GM18511 (cell line): ENCODE measurements at regions not wholly inside any gene's neighbourhood (a gene's known extent, or its start where the extent isn't known, plus 50 kb on each side); places are given as distances from the start of the nearest gene placed in this dataset.

ENCODE experiments used
- ATAC-seq: cut with Tn5 transposase; IDR thresholded peaks from one replicate; pipeline ENCODE4 v1.9.1; 2021; ENCODE audit warnings: mild to moderate bottlenecking, moderate library complexity; ENCODE audit not compliant: unreplicated experiment

DNA sequence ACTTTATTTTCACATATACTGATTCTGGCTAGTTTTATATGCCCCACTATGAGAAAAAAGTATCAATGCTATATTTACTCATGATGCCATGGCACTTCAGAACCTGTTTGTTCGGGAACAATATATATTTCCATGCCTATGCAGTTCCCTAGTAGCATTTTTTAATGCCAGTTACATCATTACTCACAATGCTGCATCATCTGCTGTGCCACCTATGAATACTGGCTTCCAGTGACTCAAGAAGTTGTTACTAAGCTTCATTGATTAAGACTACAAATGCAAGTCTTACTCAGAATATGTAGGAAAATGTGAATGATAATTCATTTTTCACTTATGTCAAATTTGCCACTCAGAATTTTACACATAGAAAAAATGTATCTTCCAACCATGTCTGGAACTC is 97.9 kb downstream of the MAFB start:
- no peak for ATAC-seq

DNA sequence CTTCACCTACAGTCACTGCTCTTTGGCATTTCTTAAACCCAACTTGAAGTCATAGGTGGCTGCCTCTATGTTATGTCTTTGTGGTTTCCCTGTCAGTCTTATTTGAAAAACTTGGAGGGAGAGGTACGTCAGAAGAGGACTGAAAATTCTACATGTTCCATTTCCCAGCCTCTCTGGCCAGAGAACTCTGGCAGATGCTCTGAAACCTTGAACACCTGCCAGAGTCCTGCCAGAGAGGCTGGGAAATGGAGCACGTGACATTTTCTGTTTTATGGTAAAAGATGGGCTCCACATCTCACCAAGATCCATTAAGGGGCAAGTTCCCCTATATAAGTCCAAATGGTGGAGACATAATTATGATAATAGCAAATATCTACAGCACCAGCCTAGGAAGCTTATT is 99.5 kb downstream of the MAFB start:
- ATAC-seq: no peak

DNA sequence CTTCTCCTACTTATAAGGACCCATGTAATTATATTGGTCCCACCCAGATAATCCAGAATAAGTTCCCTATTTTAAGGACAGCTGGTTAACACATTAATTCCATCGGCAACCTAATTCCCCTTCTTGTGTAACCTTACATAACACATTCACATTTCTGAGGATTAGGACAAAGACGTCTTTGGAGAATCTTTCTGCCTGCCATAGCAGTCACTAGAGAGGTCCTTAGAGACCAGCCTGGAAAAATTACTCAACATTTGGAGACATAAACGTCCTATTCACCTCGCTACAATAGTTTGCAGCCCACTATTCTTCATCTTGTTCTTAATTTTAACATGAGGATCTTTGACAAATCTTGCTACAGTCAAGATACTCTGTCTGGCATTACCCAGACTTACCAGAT is 100.1 kb downstream of the MAFB start:
- ATAC-seq: no peak

DNA sequence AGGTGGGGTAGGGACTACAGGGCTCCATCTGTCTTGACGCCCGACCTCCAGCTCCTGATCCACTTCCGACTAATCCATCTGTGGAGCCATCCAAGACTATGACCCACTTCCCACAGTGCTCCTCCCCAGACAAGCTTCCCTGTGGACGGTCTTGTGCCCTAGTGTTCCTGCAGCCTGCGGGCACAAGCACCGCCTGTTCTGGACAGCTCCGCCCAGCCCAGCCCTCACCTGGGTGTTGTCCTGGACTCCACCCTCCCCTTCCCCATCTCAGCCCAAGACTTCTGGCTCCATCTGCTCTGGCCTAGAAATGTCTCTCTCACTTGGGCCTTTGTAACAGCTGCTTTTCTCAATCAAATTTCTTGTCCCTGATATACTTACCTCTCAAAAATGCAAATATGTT is 102.0 kb downstream of the MAFB start:
- no peak for ATAC-seq

DNA sequence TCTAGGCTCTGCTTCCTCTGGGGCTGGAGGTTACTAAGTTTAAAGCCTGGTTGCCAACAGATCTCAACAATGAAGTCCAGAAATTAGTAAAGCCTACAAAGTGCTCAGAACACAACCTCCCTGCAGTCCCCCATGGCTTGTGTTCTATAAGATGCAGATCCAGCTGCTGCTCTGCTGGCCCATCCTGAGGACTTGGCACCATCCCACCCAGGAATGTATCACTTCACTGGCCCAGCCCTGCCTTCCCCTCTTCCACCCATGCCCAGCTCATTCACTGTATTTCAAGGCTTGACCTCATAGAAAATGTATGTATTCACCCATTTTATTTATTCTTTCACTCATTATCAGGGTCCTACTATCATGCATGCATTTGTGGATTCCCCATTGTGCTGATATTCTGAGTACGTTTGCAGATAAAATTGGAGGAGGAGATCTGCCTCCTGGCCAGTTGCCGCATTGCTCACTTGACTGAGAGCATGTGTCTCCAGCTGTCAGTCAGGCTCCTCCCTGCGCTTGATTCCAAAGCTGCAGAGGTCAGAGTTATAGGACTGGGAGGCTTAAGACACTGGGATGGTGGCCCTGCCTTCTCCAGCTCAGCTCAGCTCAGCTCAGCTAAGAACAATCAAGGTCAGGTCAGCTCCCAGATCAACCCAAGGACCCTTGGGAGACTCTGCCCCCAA is 104.8 kb downstream of the MAFB start:
- ATAC-seq: no peak

DNA sequence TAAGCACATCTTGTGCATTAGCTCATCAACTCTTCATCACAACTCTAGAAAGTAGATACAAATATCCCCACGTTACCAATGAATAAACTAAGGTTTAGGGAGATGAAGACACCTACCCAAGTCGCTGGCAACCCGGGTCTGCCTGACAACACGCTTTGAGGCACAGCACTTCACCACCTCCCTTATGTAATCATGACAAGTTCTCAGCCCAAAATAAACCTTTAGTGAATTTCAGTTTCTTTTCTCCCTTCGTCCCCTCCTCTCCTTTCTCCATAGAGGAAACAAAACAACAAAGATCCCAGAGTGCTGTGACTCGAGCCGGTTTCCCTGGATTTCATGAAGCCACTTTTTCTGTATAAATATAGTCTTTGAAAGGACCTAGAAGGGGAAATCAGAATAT is 105.4 kb downstream of the MAFB start:
- no peak for ATAC-seq

DNA sequence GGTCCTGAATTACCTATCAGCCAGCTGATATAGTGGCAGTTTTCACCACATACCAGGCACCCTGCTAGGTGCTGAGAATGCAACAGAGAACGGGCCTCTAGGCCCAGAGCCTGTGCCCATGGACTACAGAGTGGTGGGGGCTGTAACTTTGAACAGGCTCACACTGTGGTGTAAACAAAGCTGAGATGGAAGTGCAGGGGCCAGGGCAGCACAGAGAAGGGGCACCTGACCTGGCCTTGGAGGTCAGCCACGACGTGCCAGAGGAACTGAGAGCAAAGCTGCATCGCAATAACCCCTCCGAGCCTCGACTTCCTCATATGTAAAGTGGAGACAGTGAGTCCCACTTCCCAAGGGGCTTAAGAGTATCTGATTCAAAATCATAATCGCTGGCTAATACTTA is 105.8 kb downstream of the MAFB start:
- no peak for ATAC-seq

DNA sequence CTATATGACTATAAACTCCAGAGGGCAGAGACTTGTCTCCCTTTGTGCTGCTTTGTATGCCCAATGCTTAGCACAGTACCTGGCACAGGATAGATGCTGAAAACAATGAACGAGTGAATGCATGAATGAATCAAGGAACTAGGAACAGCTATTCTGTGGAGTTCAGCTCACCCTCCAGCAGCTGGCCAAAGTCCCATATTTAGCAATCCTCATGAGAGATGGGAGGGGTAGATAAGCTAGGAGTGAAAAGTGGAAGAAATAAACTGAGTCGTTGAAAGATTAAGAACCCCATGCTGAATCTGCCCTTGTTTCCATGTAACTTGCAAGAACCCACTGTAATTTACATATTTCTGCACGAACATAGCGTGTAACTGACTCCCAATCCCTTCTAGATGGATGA is 106.5 kb downstream of the MAFB start:
- no peak for ATAC-seq

DNA sequence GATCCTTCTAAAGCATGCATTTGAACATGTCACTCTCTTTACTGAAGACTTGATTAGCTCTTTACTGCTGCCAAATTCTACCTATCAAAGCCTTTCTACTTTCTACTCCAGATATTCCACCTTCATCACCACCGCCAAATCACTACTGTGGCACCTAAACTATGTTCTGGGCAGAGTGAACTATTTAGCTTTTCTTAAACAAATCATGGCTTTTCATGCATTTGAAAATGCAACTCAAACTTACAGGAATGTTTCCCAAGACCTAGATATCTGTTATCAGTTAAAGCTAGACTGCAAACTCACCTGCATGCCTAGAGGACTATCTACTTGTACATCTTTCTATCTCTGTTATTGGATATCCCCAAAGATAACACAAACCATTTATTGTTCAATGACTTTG is 109.3 kb downstream of the MAFB start:
- ATAC-seq: no peak

DNA sequence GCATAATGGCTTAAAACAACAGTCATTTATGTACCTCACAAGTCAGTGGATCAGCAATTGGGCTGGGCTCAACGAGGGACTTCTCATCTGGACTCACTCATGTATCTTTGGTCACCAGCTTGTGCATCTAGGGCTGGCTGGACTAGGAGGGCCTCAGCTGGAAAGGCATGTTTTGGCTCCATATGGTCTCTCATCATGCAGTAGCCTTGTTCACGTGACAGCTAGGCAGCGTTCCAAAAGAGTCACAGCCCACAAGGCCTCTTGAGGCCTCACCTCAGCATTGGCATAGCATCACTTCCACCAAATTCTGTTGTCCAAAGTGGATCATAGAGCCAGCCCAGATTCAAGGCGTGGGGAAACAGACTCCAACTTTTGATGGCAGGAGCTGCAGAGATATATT is 110.1 kb downstream of the MAFB start:
- no peak for ATAC-seq

DNA sequence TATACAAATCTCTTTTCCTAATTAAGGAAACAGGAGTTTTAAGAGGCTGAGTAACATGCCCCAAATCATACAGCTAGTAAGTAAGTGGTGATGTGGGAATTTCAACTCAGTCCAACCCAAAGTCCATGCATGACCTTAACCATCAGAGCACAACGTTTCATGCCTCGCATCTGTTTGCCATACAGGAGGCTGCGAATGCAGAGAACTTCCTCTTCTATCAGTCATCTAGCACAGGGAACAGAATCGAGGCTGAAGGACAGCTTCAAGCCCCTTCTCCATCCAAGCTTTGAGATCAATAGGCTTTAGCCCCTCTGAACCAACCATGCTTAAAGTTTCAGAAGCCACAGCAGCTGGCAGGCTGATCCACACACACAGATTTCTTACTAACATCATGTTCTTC is 113.2 kb downstream of the MAFB start:
- no peak for ATAC-seq

DNA sequence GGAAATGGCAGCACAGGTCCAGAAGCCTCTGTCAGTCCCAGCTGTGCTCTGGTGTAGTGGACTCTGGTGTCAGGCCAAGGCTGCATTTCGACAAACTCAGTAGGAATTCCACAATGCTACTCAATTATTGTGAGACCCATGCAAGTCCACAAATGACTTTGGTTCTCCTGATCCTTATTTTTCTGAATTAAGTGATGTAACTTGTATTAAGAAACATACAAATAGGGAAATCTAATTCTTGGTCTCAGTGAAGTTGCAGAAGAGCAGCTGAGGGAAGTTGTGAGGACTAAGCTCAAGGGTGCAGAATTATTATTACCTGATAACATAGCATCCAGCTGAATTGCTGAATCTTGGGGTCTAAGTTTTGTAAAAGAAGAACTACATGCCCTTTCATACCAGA is 116.8 kb downstream of the MAFB start:
- ATAC-seq: no peak

DNA sequence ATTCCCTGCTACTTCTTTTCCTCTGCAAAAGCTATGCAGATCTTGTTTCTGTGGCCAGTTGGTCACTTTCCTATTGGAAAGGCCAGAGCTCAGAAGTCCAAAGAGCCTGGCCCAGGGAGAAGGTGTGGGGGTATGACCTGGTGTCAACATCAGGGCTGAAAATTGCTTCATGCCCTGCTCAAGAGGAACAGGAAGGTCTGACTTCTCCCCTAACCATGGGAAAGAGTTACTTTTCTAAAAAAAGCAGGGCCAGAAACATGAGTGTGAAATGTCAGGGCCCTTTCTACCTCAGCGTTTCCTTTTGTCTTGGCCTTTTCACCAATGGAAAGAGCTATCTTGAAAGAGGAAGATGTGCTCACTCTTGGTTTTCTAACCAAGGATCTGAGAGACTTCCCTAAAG is 117.4 kb downstream of the MAFB start:
- ATAC-seq: no peak

DNA sequence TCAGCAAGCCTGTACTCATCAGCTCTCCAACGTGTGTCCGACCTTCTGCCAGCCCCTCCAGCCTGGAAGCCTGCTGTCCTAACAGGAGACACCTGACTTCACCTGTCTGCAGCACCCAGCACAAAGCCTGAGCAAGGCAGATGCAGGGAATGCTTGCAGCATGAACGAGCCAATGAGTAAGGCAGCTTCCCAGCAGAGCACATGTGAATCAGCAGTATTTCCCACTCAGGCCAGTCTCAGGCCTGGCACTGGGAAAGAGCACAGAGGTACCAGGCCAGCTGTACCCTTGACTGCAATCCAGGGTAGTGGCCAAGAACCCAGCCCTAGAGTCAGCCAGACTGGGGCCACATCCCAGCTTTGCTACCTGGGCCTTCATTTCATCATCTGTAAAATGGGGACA is 120.8 kb downstream of the MAFB start:
- no peak for ATAC-seq

DNA sequence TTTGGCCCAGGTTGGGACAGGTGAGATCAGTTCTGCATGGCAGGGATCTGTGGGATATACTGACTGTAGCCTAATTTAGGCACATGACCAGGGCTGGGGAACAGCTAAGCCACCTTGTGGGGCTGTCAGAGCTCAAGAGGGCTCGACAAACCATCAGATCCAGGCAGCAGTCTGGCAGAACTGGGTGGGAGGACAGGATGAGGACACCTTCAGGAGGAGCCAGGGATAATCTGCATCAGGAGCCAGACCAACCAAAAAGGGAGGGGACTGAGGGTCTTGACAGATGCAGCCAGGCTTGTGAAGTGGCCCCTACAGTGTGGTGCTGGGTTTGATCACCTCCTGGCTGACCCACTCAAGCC is 123.4 kb downstream of the MAFB start:
- ATAC-seq: no peak

DNA sequence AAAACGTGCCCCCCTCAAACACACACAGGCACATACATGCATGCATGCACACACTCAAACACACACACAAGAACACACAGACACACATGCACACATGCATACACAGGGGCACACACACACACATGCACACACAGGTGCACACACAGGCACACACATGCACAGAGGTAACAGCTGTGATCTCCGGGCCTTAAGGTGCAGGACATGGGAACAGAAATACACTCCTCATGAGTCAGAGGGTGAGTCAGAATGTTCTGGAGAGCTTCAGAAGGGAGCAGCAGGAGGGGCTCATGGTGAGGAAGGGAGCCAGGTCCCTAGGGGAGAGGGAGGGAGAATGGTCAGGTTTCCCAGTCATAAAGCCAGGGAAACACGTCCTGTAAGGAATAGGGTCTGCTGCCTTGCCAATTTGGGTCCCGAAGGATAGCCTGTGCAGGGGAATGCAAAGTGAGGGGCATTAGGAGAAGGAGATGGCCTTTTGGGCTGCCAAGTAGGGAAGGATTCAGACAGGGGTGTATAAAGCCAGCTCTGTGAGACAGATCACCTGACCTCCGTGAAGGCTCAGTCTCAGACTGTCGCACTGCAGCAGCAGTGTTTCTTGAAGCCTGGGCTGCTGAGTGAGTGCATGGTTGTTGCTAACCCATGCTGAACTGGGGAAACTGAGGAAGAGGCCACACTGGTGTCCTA is 123.9 kb downstream of the MAFB start:
- ATAC-seq: no peak

DNA sequence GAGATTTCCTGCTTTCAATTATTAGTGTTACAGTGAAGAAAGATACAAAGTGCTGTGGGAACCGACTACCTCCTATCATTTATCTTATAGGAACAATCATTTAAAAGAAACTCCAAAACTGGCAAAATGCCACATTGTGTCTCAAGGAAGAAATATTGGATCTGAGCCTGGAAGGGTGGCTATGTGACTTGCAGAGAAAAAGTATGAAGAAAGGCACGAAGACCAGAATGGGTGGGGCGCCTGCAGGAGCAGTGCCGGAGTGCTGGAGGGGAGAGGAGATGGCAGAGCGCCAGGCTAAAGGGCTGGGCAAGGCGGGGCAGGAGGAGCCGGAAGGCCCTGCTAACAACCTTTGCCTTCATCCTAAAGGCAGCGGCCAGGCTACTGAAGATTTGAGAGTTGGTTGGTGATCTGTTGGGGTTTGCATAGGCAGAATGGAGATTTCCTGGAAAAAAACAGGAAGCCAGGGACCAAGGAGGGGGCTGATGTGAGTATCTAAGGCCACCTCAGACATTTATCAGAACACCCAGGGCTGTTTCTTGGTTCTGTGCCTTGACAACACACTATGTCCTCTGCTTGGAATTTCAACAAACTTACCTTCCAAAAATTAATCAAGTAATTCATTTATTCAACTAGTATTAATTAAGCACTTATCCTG is 125.6 kb downstream of the MAFB start:
- ATAC-seq: no peak

DNA sequence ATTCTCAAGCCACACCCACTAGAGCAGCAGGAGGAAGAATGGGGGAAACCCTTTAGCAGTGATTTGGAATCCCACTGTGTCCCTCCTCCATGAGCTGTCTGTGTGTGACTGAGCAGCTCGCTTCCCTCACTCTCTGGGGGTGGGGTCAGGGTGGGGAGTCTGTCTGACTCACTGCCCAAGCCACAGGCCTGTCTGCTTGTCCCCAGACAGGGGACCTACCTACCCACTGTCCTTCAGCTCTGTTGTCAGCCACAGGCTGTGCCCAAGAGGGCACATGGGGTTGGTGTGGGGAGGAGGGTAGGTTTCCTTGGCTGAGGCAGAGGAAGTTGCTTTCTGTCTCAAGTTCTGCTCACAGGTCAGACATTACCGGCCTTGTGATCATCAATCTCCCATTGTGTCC is 127.0 kb downstream of the MAFB start:
- ATAC-seq: no peak

DNA sequence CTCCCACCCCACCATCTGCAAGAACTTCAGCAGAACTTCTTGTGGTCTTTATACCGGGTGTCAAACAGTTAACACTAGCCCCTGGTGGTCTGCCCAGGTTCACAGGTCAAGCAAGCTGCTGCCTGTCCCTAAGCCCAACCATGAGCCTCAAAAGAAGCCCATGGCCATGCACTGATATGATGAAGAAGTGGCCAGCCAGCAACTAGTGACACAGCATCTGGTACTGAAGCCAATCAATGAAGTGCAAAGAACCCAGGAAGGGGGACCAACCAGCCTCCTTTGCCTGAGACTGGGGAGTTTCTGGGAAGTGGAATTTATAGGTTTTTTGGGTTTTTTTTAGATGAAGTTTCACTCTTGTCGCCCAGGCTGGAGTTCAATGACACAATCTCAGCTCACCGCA is 127.8 kb downstream of the MAFB start:
- no peak for ATAC-seq

DNA sequence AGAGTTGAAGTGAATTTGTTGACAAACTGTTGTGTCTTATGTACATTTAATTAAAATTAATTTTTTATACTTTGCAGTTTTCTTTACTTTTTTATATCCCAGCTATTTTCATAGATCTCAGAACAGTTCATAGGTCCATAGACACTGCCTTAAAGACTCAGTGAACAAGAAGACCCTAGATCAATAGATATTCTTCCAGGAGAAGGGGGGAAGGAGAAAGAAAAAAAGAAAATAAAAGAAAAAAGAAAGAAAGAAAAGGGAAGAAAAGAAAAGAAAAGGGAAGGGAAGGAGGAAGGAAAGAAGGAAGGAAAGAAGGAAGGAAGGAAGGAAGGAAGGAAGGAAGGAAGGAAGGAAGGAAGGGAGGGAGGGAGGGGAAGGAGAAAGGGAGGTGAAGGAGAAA is 130.8 kb downstream of the MAFB start:
- no peak for ATAC-seq

DNA sequence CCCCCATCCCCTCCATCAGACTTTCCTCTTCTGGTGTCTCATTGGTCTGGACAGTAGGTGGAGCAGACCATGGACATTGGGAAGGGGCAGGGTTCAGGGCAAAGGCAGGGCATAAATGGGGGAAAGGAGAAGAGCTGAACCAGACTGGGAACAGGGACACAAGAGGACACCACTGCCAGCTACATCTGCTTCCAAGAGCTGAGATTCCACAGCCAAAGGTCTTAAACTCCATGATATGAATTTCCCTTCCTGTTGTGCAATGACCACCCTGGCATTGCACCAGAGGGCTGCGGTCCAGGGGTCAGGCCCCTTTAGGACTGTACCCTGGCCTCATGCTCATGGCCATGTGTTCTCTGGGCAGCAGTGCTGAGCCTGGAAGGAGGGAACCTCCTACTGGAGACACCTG is 137.9 kb downstream of the MAFB start:
- no peak for ATAC-seq

DNA sequence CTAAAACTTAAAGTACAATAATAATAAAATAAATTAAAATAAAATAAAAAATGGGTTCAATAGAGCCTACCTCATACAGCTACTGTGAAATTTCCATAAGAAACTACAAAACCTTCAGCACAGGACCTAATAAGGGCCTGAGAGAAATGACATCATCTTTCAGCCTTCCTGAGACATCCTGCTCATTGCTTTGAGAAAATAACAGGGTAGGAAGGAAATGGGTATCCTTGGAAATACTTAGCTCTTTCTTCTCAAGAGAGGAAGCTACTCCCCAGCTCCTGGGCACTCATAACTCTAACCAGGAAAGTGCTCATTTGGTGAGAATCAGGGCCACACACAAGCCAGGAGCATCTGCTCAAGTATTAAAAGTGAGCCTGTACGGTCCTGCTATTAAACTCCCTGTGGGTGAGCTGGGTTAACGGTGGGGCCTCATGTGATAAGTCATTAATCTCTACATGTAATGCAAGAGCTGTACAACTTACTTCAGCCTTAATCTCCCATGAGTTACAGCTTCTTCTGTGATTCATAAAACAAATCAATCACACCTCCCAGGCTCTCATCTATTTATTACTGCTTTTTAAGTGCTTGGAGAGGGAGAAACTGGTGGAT is 141.4 kb downstream of the MAFB start:
- ATAC-seq: no peak
